LHCN-M2 (cell line): ENCODE measurements at regions not wholly inside any gene's neighbourhood (a gene's known extent, or its start where the extent isn't known, plus 50 kb on each side); places are given as distances from the start of the nearest gene placed in this dataset.
"Not testable (repeated sequence)": the region's sequence is repeated elsewhere in the genome, so short reads cannot be mapped to it uniquely, and the experiment has no call there.

Experiments used
- DNase-seq: peaks from one replicate; pipeline ENCODE4 v3.0.0-alpha.2; 2012; ENCODE audit warnings: low read depth

DNA sequence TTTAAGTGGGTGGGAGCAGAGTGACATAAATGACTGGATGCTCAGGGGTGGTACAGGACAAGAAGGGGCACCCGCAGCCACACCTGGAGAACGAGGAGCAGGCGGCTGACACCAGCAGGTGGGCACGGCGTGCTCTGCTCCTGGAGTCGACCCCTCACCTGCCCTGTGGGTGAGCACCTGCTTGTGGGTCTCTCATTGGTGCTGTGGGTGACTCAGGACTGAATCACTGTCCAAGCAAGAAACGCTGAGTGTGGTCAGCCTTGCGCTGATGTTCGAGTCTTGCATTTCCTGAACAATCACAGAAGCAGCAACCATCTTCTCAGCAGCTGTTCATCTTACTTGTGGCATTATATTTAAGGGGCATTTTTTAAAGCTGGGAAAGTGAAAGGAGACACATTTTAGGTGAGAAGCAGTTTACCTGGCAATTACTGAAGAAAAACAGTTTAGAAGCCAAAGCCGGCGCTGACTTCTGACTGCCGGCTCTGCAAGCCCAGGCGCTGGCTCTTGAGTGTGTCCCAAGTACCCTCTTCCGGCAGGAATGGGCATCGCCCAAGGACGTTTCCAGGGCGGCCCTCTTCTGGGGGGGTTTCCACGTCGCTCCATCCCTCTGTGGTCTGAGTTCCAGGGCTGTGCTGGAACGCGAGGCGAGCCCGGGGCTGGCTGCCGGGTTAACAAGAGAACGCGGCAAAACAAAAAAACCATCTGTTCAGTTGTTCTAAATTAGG lies 145.2 kb upstream of the PFKP start:
- DNase-seq, result peak; percentile 33

DNA sequence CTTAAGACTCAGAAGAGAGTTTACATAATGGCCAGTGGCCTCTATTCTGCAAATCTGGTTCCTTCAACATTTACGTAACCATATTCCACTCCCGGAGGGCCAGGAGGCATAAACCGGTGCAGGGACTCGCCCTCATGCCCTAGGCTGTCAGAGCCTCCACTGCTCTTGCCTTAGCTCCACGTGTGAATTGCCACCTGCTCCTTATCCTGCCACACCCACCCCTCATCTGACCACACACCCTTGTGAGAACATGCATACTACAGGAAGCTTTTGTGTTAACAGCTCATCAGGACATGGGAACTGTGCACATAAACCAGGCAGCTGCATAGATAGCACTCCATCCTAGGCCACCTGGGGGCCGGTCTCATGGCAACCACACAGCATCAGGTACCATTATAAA lies 146.7 kb upstream of the PFKP start:
- no peak for DNase-seq

DNA sequence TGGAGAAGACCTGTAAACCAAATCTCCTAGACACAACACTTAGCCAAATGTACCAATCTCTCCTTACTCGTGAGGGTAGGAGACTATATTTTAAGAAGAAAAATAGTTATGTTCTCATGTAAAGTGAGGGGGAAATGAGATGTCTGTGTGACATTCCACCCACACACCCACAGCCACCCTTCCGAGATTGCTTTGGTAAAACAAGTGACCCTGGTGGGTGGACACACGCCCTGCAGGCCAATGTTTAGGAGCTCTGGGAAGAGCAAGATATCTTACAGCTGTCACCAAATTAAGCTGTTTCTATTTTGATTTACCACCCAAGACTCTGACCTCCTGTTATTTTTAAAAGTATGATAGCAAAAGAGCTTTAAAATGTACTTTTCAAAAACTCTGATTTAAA lies 147.2 kb upstream of the PFKP start:
- no peak for DNase-seq

DNA sequence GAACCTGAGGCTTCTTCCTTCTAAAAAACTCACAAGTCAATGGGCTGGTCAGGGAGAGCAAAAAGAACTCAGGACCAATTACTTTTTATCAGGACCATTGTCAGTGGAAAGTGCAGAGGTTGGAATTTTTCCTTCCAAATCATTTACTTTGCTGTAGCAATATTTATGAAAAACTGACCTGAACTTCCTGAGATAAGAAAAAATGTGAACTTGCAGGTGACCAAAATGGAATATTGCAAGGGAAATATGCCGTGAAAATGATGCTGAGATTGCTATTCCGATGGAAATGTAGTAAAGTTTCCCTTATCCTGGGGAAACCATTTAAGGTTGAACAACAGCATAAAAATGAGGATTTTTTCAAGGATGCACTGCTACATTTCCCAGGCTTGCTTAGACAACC lies 148.3 kb upstream of the PFKP start:
- no peak for DNase-seq

DNA sequence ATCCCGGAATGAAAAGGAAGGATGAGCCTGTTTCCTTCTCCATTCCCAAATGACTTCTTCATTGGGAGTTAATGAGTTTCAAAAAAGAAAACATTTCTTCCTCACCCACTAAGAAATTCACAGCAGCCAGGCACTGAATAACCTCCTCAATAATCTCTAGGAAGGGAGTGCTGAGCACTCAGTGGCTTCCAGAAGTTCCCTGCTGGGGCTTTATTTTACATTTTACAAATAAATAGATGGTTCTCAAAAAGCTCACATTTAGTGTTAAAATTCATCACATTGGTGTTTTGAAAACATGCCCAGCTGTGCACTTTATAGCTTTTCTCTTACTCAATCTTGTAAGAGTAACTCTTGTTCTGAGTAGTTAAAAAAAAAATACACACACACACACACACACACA lies 148.9 kb upstream of the PFKP start:
- DNase-seq, result no peak

DNA sequence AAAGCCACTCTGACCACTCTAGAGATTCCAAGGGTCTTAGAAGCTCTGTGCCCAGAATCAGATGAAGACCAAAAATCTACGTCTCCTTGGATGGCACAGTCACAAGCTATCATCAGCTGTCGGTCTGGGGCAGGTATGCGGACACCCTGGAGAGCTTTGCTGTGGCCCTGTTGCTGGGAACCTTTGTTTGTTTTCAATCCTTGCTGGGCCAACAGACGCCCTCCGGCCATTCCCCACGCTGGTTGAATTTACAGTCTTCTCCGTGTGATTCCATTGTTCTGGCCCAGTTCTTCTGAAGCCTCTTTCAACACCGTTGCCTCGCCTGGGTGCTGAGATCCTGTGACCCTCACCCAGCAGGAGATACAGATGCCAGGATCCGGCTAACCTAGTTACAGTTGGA lies 149.4 kb upstream of the PFKP start:
- DNase-seq, result no peak

DNA sequence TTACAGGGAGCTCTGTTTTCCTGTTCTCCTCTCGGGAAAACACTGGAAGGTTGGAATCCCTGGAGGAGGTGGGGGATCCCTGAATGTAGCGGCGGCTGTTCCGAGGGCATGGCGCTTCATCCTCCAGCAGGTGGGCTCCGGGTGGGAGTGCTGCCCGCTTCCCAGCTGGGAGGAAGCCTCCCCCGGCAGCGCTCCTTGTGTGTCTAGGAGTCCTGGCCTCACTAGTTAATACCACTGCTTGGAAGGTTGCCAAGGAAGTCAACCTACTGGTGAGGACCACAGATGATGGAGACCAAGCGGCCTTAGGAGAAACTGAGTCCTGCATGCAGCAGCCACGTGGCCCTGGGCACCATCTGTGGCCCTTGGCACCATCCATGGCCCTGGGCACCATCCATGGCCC lies 151.9 kb upstream of the PFKP start:
- DNase-seq, result no peak

DNA sequence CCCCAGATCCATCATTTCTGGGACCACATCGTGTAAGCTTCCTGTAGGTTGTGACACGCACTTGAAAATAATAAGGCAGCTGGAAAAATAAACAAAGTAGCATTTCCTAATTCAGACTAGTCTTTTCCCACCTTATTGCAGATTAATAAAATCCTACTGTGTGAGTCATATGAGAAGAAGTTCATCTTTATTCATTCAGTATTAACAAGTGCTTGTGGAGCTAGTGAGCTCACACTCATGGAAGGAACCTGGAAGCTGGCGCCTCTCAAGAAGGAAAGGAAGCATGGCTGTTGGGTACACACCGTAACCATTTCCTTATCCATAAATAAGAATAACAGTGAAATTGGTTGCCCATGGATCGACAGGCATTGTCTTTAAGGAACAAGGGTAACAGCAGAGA lies 152.6 kb upstream of the PFKP start:
- no peak for DNase-seq

DNA sequence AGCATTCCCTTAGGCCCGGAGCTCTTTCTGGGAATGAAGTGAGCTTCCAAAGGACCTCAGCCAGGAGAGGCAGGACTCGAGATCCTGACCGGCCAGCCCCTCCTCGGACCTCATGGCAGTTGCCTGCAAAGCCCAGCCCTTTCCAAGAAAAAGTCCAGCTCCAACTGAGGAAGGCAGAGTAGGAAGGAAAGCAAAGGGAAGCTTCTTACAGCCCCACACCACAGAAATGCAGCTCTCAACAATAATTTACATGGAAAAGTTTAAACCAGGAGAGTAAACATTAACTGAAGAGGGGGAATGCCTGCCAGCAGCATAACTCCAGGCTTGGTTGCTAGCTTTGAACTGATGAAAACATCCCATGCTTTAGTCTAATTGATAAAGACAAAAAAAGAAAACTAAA lies 153.9 kb upstream of the PFKP start:
- no peak for DNase-seq

DNA sequence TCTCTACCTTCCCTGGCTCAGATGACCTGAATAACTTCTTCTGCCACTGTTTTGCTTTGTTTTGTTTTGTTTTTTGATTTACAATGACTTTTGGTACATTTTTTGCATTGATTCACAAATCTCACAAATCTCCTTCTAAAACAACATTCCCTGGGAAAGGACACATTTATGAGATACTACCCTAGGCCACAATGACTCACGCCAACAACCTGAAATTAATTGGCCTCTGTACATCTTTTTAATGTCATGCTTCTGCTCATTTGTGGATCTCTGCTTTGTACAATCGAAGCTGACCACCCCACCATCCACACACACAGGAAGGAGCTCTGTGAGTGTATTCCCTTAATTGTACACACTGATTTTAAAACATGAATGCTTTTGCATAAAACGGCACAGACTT lies 156.7 kb upstream of the PFKP start:
- no peak for DNase-seq

DNA sequence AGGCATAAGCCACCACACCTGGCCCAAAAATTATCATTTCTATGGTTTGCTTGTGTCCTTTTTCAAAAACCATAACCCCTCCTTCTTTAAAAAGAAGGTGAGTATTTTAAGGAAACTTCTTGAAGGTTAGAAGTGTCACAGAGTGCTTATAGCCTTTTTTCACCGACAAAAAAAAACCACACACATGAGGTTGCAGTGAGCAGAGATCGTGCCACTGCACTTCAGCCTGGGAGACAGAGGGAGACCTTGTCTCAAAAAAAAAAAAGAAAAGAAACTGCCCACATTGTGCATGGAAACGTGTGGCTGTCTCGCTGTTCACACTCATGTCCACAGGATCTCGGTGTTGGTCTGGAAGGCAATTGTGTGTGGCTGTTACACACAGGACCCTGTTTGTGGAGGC lies 157.4 kb upstream of the PFKP start:
- DNase-seq, result no peak

DNA sequence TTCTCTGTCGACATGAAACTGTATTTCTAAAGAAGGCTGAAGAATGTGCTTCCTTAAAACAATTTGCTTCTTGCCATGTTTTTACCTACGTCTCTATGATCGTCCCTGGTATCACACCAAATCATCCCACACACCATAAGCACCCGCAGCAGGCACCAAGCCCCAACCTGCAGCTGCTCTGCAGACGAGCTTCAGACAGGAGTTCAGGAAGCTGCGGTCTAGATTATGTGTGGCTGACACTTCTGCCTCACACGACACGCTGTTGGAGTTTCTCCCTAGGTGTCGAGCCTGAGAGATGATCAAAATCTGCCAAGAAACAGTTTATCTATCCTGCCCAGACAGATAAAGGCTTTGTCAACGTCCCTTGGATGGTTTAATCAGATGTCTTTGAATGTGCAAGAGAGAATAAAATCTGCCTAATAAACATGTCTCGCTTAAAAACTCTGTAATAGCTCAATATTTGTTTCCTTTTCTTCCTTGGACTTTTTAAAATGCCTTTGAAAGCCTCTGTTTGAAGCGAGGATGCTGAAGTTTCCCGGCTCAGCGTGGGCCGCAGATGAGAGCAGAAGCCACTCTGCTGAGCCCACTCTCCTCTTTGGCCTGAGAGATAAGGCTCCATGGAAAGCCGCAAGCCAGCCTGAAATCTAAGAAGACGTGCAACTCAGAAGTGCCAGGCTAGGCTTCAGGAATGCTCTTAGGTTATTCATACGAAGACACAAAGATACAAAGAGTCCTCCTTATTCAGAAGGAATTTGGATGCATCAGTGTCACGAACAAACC lies 158.3 kb upstream of the PFKP start:
- no peak for DNase-seq

DNA sequence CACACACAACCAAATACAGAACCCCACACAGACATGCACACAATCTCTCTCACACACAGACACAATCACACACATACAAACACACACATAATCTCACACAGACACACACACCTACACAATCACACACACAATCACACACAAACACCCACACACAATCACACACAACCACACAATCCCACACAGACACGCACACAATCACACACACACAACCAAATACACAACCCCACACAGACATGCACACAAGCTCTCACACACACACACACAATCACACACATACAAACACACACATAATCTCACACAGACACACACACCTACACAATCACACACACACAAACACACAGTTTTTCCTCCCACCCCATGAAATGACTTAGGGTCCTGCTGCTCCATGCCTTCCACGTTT lies 160.4 kb upstream of the PFKP start:
- no peak for DNase-seq

DNA sequence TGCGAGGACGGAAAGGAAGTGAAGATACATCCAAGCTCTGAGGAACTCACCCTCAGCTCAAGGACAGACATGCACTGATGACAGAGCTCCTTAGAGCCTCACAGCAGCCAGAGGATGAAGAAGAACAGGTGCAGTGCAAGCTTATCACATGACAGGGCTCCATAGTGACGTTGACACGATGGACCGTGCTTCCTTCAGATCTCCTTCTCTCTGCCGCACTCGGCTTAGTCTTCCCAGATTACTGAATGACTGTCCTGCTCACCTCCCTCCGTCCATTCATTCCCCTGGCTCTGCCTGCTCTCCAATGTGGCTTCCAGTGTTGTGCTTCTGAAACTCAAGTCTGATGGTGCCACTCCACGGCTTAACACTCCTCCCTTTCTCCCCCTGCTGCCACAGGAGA lies 161.5 kb upstream of the PFKP start:
- DNase-seq, result no peak

DNA sequence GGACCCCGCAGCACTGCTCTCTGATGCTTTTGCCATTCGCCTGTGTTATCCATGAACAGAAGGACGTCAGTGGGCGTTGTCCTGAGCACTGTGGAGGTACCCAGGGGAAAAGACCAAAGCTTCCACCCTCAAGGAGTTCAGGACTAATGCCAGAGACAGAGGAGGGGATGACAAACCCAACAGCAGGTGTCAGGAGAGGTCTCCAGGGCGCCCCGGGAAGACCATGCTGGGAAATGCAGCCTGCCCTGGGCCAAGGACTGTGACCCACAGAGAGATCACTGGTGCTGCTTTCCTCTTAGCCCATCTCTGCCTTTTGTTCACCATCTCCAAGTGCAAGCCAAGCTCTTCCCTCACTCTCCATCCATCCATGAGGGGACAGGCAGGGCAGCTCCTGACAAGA lies 166.8 kb upstream of the PFKP start:
- no peak for DNase-seq

DNA sequence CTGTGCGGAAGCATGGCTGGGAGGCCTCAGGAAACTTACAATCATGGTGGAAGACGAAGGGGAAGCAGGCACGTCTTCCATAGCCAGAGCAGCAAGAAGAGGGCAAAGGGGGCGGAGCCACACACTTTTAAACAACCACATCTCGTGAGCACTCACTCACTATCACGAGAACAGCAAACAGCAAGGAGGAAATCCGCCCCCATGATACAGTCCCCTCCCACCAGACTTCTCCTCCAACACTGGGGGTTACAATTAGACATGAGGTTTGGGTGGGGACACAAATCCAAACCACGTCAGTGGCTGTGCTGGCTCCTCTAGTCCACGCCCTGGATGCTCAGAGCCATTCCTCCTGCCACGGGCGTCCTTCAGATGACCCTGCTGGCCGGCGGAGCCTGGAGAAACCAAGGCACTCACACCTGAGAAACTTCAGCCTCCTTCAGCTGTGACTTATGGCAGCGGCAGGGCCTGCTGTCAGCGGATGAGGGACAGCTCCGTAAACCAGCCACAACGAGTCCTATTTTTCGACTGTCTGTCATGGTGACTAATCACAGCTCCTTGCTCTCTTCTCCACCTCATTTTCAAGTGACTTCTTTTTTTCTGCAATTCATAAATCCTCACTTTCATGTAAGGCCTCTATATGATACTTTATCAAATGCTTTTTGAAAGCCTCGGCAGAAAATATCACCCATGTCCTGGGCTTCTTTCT lies 167.9 kb upstream of the PFKP start:
- DNase-seq, result no peak

DNA sequence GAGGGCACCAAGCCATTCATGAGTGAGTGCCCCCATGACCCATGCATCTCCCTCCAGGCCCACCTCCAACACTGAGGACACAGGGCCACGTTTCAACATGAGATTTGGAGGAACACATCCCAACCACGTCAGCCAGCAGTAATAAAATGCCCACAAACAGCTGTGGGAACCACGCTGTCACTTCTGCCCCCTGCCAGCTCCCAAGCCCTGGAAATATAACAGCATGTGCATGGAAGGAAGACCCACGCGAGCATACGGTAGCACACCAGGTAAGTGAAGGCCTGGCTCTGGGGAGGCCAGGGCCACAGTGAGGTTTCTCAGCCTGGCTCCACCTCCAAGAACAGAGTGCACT lies 168.9 kb upstream of the PFKP start:
- no peak for DNase-seq

DNA sequence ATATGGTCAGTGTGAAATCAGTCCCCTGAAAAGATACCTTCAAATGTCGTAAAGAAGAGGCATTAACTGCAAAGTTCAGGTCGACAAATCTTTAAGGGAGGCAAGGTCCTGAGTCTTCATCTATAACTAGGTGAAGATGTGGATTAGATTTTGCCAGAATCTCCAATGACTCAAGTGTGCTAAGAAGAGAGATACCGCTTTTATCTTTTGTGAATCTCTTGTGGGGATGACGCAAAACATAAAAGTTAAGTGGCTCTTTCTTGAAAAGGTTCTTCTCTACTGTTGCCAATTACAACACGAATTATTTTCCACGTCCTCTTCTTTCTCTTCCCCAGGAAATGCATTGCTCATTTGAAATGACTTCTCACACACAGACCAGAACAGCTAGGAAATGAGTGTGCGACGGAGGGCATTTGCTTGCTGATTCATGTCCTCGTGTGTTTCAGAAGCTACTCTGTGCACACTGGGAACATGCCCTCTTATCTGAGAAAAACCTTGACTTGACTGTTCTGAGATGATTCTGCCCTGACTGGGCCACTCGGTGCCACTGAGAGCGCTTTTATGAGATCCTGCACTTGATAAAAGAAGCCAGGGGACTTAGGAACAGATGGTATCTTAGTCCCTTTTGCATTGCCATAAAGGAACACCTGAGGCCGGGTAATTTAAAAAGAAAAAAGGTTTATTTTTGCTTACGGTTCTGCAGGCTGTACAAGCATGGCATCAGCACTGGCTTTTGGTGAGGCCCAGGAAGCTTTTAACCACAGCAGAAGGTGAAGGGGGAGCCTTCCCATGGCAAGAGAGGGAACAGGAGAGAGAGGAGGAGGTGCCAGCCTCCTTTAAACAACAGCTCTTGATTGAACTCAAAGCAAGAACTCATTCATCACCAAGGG lies 169.5 kb upstream of the PFKP start:
- DNase-seq, result no peak

DNA sequence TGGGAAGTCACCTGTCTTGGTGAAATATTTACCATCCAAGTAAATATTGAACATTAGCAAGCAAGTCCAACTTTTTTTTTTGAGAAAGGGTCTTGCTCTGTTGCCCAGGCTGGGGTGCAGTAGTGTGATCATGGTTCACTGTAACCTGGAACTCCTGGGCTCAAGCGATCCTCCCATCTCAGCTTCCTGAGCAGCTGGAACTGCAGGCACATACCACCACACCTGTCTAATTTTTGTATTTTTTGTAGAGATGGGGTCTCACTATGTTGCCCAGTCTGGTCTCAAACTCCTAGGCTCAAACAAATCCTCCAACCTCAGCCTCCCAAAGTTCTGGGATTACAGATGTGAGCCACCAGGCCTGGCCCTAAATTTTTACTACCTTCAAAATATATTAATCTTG lies 171.0 kb upstream of the PFKP start:
- not testable (repeated sequence) for DNase-seq

DNA sequence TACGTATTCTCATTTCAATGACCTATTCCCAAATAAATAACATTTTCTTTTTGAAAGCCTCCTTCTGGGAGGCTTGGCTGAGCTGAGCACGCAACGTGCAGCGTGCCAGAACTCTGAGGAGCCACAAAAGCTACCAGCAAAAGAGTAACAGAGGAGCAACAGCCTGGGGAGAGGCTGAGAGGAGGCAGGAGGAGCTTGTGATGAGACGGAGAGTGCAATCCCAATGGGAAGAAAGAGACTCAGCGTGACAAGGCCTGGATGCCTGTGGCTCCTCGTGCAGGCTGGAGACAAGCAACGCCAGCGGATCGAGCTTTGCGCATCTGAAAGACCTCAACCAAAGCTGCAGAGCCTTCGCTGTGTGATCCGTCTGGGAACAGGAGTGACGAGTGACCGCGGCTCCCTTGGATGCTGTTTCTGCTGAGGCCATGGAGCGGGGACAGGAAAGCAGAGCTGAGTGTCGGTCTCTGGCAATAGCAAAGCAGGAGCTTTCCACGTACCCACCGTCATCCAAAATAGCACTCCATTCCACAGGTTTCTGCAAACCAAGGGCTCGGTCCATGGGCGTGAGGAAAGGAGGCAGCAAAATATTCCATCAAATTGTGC lies 171.7 kb upstream of the PFKP start:
- no peak for DNase-seq

DNA sequence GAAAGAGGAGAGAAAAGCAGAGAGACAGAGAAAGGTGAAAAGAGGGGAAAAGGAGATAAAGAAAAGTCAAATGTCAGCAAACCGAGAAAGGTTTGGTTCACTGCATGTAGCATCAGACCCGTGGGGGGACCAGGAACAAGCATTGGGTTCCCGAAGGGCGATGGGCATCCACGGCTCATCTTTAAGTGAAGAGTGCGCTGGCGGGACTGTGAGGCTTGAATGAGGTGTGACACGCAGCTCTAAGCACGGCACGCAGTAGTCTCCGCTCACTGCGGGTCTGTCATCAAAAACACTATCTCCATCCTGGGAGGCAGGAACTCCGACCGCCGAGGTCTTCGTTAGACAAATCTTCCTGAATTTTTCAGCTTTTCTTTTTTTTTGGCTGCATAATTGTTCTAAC lies 173.4 kb upstream of the PFKP start:
- DNase-seq, result no peak
